ENCODE measurements at regions not wholly inside any gene's neighbourhood (a gene's known extent, or its start where the extent isn't known, plus 50 kb on each side); places are given as distances from the start of the nearest gene placed in this dataset.
"Not testable (repeated sequence)": the region's sequence is repeated elsewhere in the genome, so short reads cannot be mapped to it uniquely, and the experiment has no call there.

DNA sequence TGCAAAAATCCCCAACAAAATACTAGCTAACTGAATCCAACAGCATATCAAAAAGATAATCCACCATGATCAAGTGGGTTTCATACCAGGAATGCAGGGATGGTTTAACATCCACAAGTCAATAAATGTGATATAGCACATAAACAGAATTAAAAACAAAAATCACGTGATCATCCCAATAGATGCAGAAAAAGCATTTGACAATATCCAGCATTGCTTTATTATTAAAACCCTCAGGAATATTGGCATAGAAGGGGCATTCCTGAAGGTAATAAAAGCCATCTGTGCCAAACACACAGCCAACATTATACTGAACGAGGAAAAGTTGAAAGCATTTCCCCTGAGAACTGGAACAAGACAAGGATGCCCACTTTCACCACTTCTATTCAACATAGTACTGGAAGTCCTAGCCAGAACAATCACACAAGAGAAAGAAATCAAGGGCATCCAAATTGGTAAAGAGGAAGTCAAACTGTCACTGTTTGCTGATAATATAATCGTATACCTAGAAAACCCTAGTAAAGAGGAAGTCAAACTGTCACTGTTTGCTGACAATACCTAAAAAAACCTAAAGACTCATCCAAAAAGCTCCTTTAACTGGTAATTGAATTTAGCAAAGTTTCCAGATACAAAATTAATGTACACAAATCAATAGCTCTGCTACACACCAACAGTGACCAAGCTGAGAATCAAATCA, 109.8 kb downstream of the RNASET2 start:
- TF ChIP-seq, protein P1, sequence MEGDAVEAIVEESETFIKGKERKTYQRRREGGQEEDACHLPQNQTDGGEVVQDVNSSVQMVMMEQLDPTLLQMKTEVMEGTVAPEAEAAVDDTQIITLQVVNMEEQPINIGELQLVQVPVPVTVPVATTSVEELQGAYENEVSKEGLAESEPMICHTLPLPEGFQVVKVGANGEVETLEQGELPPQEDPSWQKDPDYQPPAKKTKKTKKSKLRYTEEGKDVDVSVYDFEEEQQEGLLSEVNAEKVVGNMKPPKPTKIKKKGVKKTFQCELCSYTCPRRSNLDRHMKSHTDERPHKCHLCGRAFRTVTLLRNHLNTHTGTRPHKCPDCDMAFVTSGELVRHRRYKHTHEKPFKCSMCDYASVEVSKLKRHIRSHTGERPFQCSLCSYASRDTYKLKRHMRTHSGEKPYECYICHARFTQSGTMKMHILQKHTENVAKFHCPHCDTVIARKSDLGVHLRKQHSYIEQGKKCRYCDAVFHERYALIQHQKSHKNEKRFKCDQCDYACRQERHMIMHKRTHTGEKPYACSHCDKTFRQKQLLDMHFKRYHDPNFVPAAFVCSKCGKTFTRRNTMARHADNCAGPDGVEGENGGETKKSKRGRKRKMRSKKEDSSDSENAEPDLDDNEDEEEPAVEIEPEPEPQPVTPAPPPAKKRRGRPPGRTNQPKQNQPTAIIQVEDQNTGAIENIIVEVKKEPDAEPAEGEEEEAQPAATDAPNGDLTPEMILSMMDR (IDR thresholded peaks at IDR 0.05): not testable (repeated sequence)
- TF ChIP-seq EP300, POLR2AphosphoS5 (IDR thresholded peaks at IDR 0.05): not testable (repeated sequence)

Data from upper lobe of left lung (tissue), 4 donors.